Adrenal gland (tissue), 5 donors: ENCODE measurements at regions not wholly inside any gene's neighbourhood (a gene's known extent, or its start where the extent isn't known, plus 50 kb on each side); places are given as distances from the start of the nearest gene placed in this dataset.
"Not testable (repeated sequence)": the region's sequence is repeated elsewhere in the genome, so short reads cannot be mapped to it uniquely, and the experiment has no call there.

Experiments used
- CTCF ChIP-seq, 6 experiments: fragments of 450-650 bp in 4 of 6; fragments of 200-600 bp in 2 of 6; sonication (generic) in 1 of 6; IDR thresholded peaks; 1 replicate in 5 of 6; 2 replicates in 1 of 6; pipeline versions ENCODE4 v1.5.1 to v1.8.0; 2016 to 2021; ENCODE audit warnings: antibody characterized with exemption in 6 of 6, mild to moderate bottlenecking in 2 of 6, moderate library complexity in 1 of 6
- POLR2A ChIP-seq, 2 donors: fragments of 450-650 bp; IDR thresholded peaks; one replicate each; pipeline ENCODE4 v1.6.1; 2017; ENCODE audit warnings: antibody characterized with exemption in 2 of 2, mild to moderate bottlenecking in 2 of 2, moderate library complexity in 1 of 2
- donor health status: DM: no; HTN: no; CAD: no.

GRCh38 chr13:16149415-16149814 is 3032.2 kb downstream of the TUBA3C start:
- TF ChIP-seq POLR2A, CTCF (IDR thresholded peaks at IDR 0.05): not testable (repeated sequence)
